Smooth muscle cell (in vitro differentiated cells): ENCODE measurements at regions not wholly inside any gene's neighbourhood (a gene's known extent, or its start where the extent isn't known, plus 50 kb on each side); places are given as distances from the start of the nearest gene placed in this dataset.

Experiments used
- DNase-seq: peaks from one replicate; lab custom pipeline; 2025; ENCODE audit not compliant: unreplicated experiment; lab: John Stamatoyannopoulos, UW
- H2AFZ ChIP-seq: fragments of 200-600 bp; sonication (generic); 2 replicates; pipeline ENCODE4 v1.6.0; 2016; ENCODE audit warnings: antibody characterized with exemption, low read depth, mild to moderate bottlenecking
- H3F3A ChIP-seq: fragments of 200-600 bp; sonication (generic); 2 replicates; pipeline ENCODE4 v1.6.0; 2017; ENCODE audit warnings: antibody characterized with exemption, low read depth
- H3K27ac ChIP-seq: fragments of 200-600 bp; sonication (generic); 2 replicates; pipeline ENCODE4 v1.5.1; 2016; ENCODE audit warnings: low read depth, mild to moderate bottlenecking
- H3K27me3 ChIP-seq: fragments of 200-600 bp; sonication (generic); 2 replicates; pipeline ENCODE4 v1.6.1; 2016; ENCODE audit warnings: low read depth, mild to moderate bottlenecking
- H3K36me3 ChIP-seq: fragments of 200-600 bp; sonication (generic); 2 replicates; pipeline ENCODE4 v1.5.1; 2016; ENCODE audit warnings: low read depth
- H3K4me1 ChIP-seq: fragments of 200-600 bp; sonication (generic); 2 replicates; pipeline ENCODE4 v1.5.1; 2016; ENCODE audit warnings: low read depth
- H3K4me2 ChIP-seq: fragments of 200-600 bp; sonication (generic); 2 replicates; pipeline ENCODE4 v1.6.0; 2016; ENCODE audit warnings: mild to moderate bottlenecking
- H3K4me3 ChIP-seq: fragments of 200-600 bp; sonication (generic); 2 replicates; pipeline ENCODE4 v1.5.1; 2016; ENCODE audit warnings: mild to moderate bottlenecking
- H3K79me2 ChIP-seq: fragments of 200-600 bp; sonication (generic); 2 replicates; pipeline ENCODE4 v1.6.0; 2016; ENCODE audit warnings: low read depth, mild to moderate bottlenecking
- H3K9ac ChIP-seq: fragments of 200-600 bp; sonication (generic); 2 replicates; pipeline ENCODE4 v1.6.0; 2016; ENCODE audit warnings: low read depth
- H3K9me3 ChIP-seq: fragments of 200-600 bp; sonication (generic); replicated peaks from 2 replicates; pipeline ENCODE4 v1.5.1; 2016; ENCODE audit warnings: low read depth
- H4K20me1 ChIP-seq: fragments of 200-600 bp; sonication (generic); 2 replicates; pipeline ENCODE4 v1.6.0; 2016; ENCODE audit warnings: low read depth
- WGBS: methylation state at CpG from one replicate; pipeline ENCODE4 v1.1.7; 2016; ENCODE audit warnings: low lambda C conversion rate; 5-methylcytosine and 5-hydroxymethylcytosine counted together
- TF ChIP-seq, protein P1 (sequence below): fragments of 200-600 bp; sonication (generic); IDR thresholded peaks from 2 replicates; pipeline ENCODE4 v1.5.1; 2017; ENCODE audit warnings: borderline replicate concordance, mild to moderate bottlenecking, antibody characterized with exemption; ENCODE audit not compliant: insufficient read depth, poor library complexity, severe bottlenecking

DNA sequence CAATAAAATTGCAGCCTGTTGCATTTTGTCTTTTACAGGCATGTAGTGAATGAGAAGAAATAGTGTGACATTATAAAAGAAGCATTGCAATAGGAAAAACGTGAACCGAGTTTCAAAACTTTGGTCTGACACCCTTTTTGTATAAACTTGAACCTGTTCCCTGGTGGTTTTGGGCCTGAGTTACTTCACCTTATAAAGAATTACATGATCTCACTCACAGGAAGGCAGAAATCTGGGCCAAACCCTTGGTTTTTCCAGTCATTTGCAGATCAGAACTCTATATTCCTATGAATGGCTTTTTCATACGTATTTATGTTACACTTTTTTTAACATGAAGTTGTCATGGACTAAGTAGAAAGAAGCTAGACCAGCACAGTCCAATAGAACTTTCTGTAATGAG is 138.5 kb upstream of the FLRT2 start:
- Histone ChIP-seq H3K4me3 (no peak overlapping the region), H3K36me3 (no peaks in the 10 kb centered on the region), H3K27ac (no peak overlapping the region), H3F3A (no peaks in the 10 kb centered on the region), H3K9ac (no peak overlapping the region), H3K27me3 (no peaks in the 10 kb centered on the region), H3K4me1 (peaks cover 3% of the 10 kb centered on the region), H3K79me2 (no peaks in the 10 kb centered on the region), H3K4me2 (no peak overlapping the region), H2AFZ (no peak overlapping the region), H3K9me3 (no peaks in the 10 kb centered on the region), H4K20me1 (no peaks in the 10 kb centered on the region)
- DNase-seq, result no peak
- TF ChIP-seq, protein P1, sequence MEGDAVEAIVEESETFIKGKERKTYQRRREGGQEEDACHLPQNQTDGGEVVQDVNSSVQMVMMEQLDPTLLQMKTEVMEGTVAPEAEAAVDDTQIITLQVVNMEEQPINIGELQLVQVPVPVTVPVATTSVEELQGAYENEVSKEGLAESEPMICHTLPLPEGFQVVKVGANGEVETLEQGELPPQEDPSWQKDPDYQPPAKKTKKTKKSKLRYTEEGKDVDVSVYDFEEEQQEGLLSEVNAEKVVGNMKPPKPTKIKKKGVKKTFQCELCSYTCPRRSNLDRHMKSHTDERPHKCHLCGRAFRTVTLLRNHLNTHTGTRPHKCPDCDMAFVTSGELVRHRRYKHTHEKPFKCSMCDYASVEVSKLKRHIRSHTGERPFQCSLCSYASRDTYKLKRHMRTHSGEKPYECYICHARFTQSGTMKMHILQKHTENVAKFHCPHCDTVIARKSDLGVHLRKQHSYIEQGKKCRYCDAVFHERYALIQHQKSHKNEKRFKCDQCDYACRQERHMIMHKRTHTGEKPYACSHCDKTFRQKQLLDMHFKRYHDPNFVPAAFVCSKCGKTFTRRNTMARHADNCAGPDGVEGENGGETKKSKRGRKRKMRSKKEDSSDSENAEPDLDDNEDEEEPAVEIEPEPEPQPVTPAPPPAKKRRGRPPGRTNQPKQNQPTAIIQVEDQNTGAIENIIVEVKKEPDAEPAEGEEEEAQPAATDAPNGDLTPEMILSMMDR, result no peak
- 90% methylated on average over 3 of the region's 3 CpGs for WGBS

DNA sequence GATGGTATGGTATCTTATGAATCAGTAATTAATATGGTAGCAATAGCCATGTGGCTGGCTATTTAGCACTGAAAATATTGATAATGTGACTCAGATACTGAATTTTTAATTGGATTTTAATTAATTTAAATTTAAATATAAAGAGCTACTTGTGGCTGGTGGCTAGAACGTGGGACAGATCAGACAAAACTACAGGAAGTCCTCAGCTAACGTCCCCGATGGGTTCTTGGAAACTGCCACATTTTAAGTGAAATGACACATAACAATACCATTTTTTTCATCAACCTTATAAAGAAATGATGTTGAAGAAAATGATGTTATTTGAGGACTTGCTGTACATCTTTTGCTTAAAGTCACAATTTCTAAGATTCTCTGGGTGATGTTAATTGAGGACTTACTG is 138.1 kb upstream of the FLRT2 start:
- 93% methylated on average over 3 of the region's 3 CpGs for WGBS
- Histone ChIP-seq H3K4me2 (no peak overlapping the region), H3K4me3 (no peak overlapping the region), H3K79me2 (no peaks in the 10 kb centered on the region), H3K27ac (no peak overlapping the region), H3K27me3 (no peaks in the 10 kb centered on the region), H3K9me3 (no peaks in the 10 kb centered on the region), H3K36me3 (no peaks in the 10 kb centered on the region), H3K9ac (no peak overlapping the region), H4K20me1 (no peaks in the 10 kb centered on the region), H2AFZ (no peak overlapping the region), H3K4me1 (peaks cover 3% of the 10 kb centered on the region), H3F3A (no peaks in the 10 kb centered on the region)
- TF ChIP-seq, protein P1, result no peak
- no peak for DNase-seq

- no peak for DNase-seq
- Histone ChIP-seq H3K27ac (no peak overlapping the region), H3K79me2 (no peaks in the 10 kb centered on the region), H3K4me3 (no peak overlapping the region), H3F3A (no peaks in the 10 kb centered on the region), H3K27me3 (no peaks in the 10 kb centered on the region), H3K9ac (no peak overlapping the region), H3K36me3 (no peaks in the 10 kb centered on the region), H3K9me3 (no peaks in the 10 kb centered on the region), H2AFZ (peak overlapping the region; percentile 71), H4K20me1 (no peaks in the 10 kb centered on the region), H3K4me2 (peak overlapping the region; percentile 19), H3K4me1 (no peaks in the 10 kb centered on the region)
- TF ChIP-seq, protein P1, result no peak
- WGBS, result 65% methylated on average over 2 of the region's 2 CpGs
Measured at GRCh38 chr14:85399186-85399585, 130.8 kb upstream of the FLRT2 start.

DNA sequence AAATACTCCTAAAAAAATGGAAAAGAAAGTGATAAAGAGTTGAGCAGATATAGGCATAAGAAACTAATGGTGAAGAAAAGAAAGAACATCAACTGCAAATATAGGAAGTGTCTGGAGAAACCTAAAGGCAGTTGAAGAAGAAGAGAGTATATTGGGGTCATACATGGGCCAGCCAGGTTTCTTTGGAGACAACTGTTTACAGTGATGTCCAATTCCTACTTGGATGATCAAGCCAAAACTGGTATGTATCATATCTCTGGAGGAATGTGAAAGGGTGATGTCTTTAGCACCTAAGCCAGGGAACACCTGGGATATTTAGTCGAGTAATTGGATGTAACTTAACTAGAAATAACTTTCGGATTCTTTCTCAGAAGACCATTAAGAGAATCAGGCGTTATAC is 129.3 kb upstream of the FLRT2 start:
- Histone ChIP-seq H3K27me3 (no peaks in the 10 kb centered on the region), H3K4me2 (no peak overlapping the region), H3K4me1 (no peaks in the 10 kb centered on the region), H3K9me3 (no peaks in the 10 kb centered on the region), H3K79me2 (no peaks in the 10 kb centered on the region), H2AFZ (no peak overlapping the region), H3F3A (no peaks in the 10 kb centered on the region), H3K36me3 (no peaks in the 10 kb centered on the region), H3K9ac (no peak overlapping the region), H3K4me3 (no peak overlapping the region), H3K27ac (no peak overlapping the region), H4K20me1 (no peaks in the 10 kb centered on the region)
- no peak for DNase-seq
- 95% methylated on average over 3 of the region's 3 CpGs for whole genome bisulfite sequencing
- TF ChIP-seq, protein P1, result no peak
